ENCODE measurements at regions not wholly inside any gene's neighbourhood (a gene's known extent, or its start where the extent isn't known, plus 50 kb on each side); places are given as distances from the start of the nearest gene placed in this dataset.

DNA sequence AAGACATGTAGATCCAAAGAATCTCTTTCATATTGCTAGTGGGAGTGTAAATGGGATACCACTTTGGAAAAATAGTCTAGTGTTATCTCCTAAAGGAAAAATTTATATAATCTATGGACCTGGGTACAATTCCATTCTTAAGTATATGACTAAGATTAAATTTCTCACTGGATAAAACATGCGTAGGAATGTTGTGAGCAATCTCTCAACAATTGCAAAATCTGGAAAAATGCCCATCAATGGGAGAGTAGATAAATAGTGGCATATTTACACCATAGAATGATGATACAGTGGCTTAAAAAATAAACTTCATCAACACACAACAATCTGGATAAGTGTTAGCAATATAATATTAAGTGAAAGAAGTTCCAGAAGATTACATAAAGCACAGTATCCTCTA lies 469.5 kb downstream of the MAN2A1 start:
- TF ChIP-seq, protein P1, sequence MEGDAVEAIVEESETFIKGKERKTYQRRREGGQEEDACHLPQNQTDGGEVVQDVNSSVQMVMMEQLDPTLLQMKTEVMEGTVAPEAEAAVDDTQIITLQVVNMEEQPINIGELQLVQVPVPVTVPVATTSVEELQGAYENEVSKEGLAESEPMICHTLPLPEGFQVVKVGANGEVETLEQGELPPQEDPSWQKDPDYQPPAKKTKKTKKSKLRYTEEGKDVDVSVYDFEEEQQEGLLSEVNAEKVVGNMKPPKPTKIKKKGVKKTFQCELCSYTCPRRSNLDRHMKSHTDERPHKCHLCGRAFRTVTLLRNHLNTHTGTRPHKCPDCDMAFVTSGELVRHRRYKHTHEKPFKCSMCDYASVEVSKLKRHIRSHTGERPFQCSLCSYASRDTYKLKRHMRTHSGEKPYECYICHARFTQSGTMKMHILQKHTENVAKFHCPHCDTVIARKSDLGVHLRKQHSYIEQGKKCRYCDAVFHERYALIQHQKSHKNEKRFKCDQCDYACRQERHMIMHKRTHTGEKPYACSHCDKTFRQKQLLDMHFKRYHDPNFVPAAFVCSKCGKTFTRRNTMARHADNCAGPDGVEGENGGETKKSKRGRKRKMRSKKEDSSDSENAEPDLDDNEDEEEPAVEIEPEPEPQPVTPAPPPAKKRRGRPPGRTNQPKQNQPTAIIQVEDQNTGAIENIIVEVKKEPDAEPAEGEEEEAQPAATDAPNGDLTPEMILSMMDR (IDR thresholded peaks at IDR 0.05; ENCODE audit: control insufficient read depth, insufficient read depth, low read depth, low read length, missing control alignments), result no peak
- DNase-seq (ENCODE audit: low read depth), result peak; percentile 4
- no peak overlapping the region for H3K4me3 ChIP-seq (ENCODE audit: control insufficient read depth, low read depth, low read length)

DNA sequence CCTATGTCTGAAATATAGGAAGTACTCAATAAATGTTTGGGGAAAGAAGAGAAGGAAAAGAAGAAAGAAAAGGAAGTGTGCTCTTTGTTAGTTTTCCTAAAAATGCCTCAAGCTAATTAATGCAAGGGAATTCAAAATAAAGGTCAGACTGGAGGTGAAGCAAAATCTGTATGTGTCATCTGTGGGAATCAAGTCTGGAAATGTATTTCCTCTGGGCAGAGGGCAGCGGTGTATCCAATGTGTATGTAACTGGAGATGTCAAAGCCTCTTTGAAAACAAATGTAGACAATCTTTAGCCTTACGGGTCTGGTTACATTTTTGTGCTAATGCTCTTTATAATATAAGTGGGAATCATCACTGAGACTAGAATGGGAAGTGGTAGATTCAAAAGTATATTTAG lies 471.4 kb downstream of the MAN2A1 start:
- H3K4me3 ChIP-seq (ENCODE audit: control insufficient read depth, low read depth, low read length), result no peak overlapping the region
- no peak for DNase-seq (ENCODE audit: low read depth)
- TF ChIP-seq, protein P1 (IDR thresholded peaks at IDR 0.05; ENCODE audit: control insufficient read depth, insufficient read depth, low read depth, low read length, missing control alignments), result no peak

DNA sequence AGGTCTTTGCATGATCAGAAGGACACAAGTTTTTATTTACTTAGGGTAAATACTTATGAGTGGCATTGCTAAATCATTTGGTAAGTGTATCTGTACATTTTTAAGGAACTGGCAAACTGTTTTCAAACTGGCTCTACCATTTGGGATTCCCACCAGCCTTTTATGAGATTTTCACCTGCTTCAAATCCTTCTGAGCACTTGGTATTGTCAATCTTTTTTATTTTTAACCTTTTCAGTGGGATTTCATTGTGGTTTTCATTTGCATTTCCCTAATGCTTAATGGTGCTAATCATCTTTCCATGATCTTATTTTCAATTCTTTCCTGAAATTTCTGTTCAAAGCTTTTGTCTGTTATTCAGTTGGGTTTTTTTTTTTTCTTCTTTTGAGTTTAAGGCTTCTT lies 475.6 kb downstream of the MAN2A1 start:
- no peak for DNase-seq (ENCODE audit: low read depth)
- TF ChIP-seq, protein P1 (IDR thresholded peaks at IDR 0.05; ENCODE audit: control insufficient read depth, insufficient read depth, low read depth, low read length, missing control alignments), result no peak
- H3K4me3 ChIP-seq (ENCODE audit: control insufficient read depth, low read depth, low read length), result no peak overlapping the region

DNA sequence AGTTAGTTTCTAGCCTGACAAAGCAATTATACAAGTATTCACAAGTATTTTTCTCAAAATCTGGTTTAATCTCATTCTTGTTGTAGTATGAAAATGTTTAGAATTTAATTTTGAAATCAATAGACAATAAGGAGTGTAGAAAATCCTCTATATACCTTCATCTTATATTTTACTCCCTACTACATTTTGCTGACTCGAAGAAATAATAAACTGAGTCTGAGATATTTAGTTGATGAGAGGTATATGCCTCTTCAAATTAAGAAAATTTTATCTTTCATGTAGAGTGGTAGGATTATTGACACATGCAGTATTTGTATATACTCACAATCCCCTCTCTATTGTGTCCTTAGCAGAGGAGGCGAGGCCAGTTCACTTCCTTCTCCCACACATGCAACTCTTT lies 477.7 kb downstream of the MAN2A1 start:
- TF ChIP-seq, protein P1 (IDR thresholded peaks at IDR 0.05; ENCODE audit: control insufficient read depth, insufficient read depth, low read depth, low read length, missing control alignments), result no peak
- H3K4me3 ChIP-seq (ENCODE audit: control insufficient read depth, low read depth, low read length), result no peak overlapping the region
- no peak for DNase-seq (ENCODE audit: low read depth)

DNA sequence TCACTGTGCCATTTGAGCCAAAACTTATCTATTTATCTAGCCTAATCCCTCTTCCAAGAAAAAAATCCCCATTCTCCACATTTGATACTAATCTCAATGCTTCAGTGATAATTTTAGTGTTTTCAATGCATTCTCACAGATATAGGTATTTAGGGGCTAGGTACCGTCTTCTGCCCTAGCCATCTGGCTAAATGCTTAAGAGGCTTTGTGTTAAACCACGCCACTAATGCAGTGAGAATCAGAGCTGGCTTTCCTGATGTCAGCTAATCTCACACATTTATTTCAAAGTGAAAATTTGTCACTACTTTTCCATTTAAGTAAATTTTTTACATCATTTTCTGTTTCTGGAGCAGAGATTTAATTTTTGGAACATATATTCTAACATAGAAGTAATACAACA lies 479.7 kb downstream of the MAN2A1 start:
- TF ChIP-seq, protein P1 (IDR thresholded peaks at IDR 0.05; ENCODE audit: control insufficient read depth, insufficient read depth, low read depth, low read length, missing control alignments), result no peak
- no peak for DNase-seq (ENCODE audit: low read depth)
- no peak overlapping the region for H3K4me3 ChIP-seq (ENCODE audit: control insufficient read depth, low read depth, low read length)

DNA sequence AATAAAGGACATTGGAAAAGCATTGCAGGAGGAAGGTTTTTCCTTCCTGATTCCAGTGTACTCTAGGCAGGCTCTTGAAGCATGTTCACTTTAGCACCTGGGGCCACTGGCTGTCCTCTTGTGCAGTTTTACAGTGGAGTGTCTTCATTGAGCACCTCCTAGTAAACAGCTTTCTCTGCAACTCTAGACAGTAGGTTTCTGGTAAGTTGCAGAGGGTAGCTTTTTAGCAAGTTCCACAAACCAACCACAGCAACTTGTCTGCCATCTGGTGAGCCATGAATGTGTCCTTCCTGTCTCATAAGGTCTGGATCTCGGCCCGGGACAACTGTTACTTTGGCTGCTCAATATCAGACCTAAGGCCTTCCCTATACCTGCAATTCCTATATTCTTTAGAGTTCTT lies 488.0 kb downstream of the MAN2A1 start:
- no peak overlapping the region for H3K4me3 ChIP-seq (ENCODE audit: control insufficient read depth, low read depth, low read length)
- TF ChIP-seq, protein P1 (IDR thresholded peaks at IDR 0.05; ENCODE audit: control insufficient read depth, insufficient read depth, low read depth, low read length, missing control alignments), result no peak
- no peak for DNase-seq (ENCODE audit: low read depth)

DNA sequence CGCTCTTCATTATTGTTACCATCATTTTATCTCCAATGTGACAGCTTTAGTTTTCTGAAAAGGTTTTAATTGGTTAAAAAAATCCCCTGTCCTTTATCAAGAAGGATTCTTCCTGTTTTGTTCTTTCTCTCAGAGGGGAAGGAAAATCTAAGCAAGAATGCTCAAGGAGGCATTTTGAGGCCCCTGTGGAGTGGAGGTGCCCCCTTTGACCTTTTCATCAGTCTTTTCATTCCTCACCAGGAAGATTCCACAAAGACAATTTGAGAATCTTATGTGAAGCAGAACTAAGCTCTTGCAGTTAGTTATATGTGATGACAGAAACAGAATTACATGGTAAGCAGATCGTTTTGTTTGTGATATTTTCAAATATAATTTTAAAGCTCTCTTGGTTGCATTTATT lies 489.6 kb downstream of the MAN2A1 start:
- TF ChIP-seq, protein P1 (IDR thresholded peaks at IDR 0.05; ENCODE audit: control insufficient read depth, insufficient read depth, low read depth, low read length, missing control alignments), result no peak
- no peak for DNase-seq (ENCODE audit: low read depth)
- no peak overlapping the region for H3K4me3 ChIP-seq (ENCODE audit: control insufficient read depth, low read depth, low read length)
